ENCODE measurements at regions not wholly inside any gene's neighbourhood (a gene's known extent, or its start where the extent isn't known, plus 50 kb on each side); places are given as distances from the start of the nearest gene placed in this dataset.

DNA sequence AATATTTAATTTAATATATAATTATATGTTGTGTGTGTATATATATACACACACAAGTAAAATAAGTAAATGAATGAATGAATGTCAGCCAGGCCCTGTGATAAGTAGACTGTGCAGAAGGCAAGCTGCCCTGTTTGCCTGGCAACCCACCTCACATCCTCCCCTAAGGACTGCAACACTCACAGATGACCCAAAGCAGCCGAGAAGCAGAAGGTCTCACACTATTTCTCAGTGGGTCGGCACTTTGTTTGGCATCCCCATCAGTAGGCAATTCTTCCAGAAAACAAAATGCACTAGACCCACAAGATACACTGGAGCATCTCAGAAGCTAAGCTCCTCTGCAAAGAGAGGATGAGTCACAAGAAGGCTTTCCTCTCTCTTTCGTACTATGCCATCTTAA, 152.1 kb upstream of the GRAMD2B start:
- Histone ChIP-seq H3K27me3 (ENCODE audit: control insufficient read depth, insufficient read depth, low read length) (no peaks in the 10 kb centered on the region), H3K36me3 (ENCODE audit: control insufficient read depth, insufficient read depth, low read length) (no peaks in the 10 kb centered on the region), H3K4me3 (ENCODE audit: low read depth, low read length) (no peak overlapping the region)
- TF ChIP-seq CTCF (IDR thresholded peaks at IDR 0.05; ENCODE audit: insufficient read depth, low read length, poor library complexity, severe bottlenecking), result no peak
- DNase-seq (ENCODE audit: low read depth), result no peak

GRCh38 chr5:126274076-126274762, 149.0 kb upstream of the GRAMD2B start:
- no peak for TF ChIP-seq CTCF (IDR thresholded peaks at IDR 0.05; ENCODE audit: insufficient read depth, low read length, poor library complexity, severe bottlenecking)
- DNase-seq (ENCODE audit: low read depth), result no peak
- Histone ChIP-seq H3K27me3 (ENCODE audit: control insufficient read depth, insufficient read depth, low read length) (no peaks in the 10 kb centered on the region), H3K36me3 (ENCODE audit: control insufficient read depth, insufficient read depth, low read length) (no peaks in the 10 kb centered on the region), H3K4me3 (ENCODE audit: low read depth, low read length) (no peak overlapping the region)

- no peak for TF ChIP-seq CTCF (IDR thresholded peaks at IDR 0.05; ENCODE audit: insufficient read depth, low read length, poor library complexity, severe bottlenecking)
- Histone ChIP-seq H3K27me3 (ENCODE audit: control insufficient read depth, insufficient read depth, low read length) (no peaks in the 10 kb centered on the region), H3K4me3 (ENCODE audit: low read depth, low read length) (no peak overlapping the region), H3K36me3 (ENCODE audit: control insufficient read depth, insufficient read depth, low read length) (no peaks in the 10 kb centered on the region)
- DNase-seq (ENCODE audit: low read depth), result no peak
Measured at GRCh38 chr5:126274763-126275125, 148.5 kb upstream of the GRAMD2B start.

DNA sequence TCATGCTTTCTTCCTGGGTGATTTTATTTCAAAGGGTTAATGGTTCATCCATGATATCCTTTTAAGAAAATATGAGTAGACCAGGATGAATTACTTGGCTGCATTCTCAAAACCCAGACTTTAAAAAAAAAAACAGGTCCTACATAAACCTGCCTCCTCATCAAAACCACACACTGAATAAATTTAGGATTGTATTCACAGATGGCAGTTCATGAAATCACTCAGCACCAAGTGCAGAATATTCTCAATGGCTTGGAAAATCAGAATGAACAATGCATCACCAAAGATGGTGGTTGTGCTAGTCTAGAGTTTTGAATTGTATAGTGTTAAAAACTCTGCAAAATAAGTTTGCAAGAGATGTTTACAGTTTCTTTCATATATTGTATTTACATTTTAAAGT, 145.4 kb upstream of the GRAMD2B start:
- no peak for TF ChIP-seq CTCF (IDR thresholded peaks at IDR 0.05; ENCODE audit: insufficient read depth, low read length, poor library complexity, severe bottlenecking)
- H3K36me3 ChIP-seq (ENCODE audit: control insufficient read depth, insufficient read depth, low read length), result no peaks in the 10 kb centered on the region
- H3K4me3 ChIP-seq (ENCODE audit: low read depth, low read length), result no peak overlapping the region
- no peaks in the 10 kb centered on the region for H3K27me3 ChIP-seq (ENCODE audit: control insufficient read depth, insufficient read depth, low read length)
- DNase-seq (ENCODE audit: low read depth), result no peak

GRCh38 chr5:126280343-126280742, 142.9 kb upstream of the GRAMD2B start:
- DNase-seq (ENCODE audit: low read depth), result no peak
- no peak for TF ChIP-seq CTCF (IDR thresholded peaks at IDR 0.05; ENCODE audit: insufficient read depth, low read length, poor library complexity, severe bottlenecking)

DNA sequence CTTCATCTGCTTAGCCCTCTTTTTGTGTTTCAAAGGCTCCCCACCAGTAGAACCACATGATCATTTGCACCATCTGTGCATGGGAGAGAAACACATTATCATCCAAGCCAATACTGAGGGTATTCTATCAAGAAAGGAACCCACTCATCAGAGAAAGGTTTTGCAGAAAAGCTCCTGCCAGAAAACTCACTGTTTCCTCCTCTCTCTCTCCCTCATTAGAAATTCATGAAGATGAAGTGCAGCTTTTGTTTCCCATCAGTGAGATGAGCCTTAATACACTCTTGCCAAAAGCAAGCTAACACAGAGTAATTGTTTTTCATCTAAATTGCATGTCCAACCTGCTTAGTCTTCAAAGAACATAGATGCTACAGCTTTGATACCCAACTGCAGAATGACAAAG, 142.4 kb upstream of the GRAMD2B start:
- Histone ChIP-seq H3K36me3 (ENCODE audit: control insufficient read depth, insufficient read depth, low read length) (no peaks in the 10 kb centered on the region), H3K4me3 (ENCODE audit: low read depth, low read length) (no peak overlapping the region), H3K27me3 (ENCODE audit: control insufficient read depth, insufficient read depth, low read length) (no peaks in the 10 kb centered on the region)
- TF ChIP-seq CTCF (IDR thresholded peaks at IDR 0.05; ENCODE audit: insufficient read depth, low read length, poor library complexity, severe bottlenecking), result no peak
- DNase-seq (ENCODE audit: low read depth), result no peak

More at GRCh38 chr5:126280343-126280742, 142.9 kb upstream of the GRAMD2B start:
- Histone ChIP-seq H3K27me3 (ENCODE audit: control insufficient read depth, insufficient read depth, low read length) (no peaks in the 10 kb centered on the region), H3K4me3 (ENCODE audit: low read depth, low read length) (no peak overlapping the region), H3K36me3 (ENCODE audit: control insufficient read depth, insufficient read depth, low read length) (no peaks in the 10 kb centered on the region)

Data from kidney epithelial cell (primary cell).